ENCODE measurements at regions not wholly inside any gene's neighbourhood (a gene's known extent, or its start where the extent isn't known, plus 50 kb on each side); places are given as distances from the start of the nearest gene placed in this dataset.

- DNase-seq: no peak
- WGBS, 2 experiments (ENCODE audit: insufficient coverage in 1 of 2, insufficient read length in 1 of 2): 82% methylated on average over 5 of the region's 5 CpGs; no CpG with 5 or more reads in 1 of the 2 experiments
- no peak for TF ChIP-seq CTCF (conservative IDR thresholded peaks at IDR 0.05)
Observed at GRCh38 chr4:108303488-108304177, 134.9 kb upstream of the LEF1 start.

GRCh38 chr4:108301545-108302251 lies 133.0 kb upstream of the LEF1 start:
- Histone ChIP-seq H3K4me1 (ENCODE audit: control insufficient read depth, insufficient read depth, low read length) (no peaks in the 10 kb centered on the region), H3K36me3 (ENCODE audit: control insufficient read depth, insufficient read depth, low read length) (no peaks in the 10 kb centered on the region), H3K9me3 (ENCODE audit: control insufficient read depth, low read length) (no peaks in the 10 kb centered on the region), H3K9ac (ENCODE audit: extremely low read depth, low read length, poor library complexity, severe bottlenecking) (no peak overlapping the region), H3K4me3 (ENCODE audit: low read length) (no peak overlapping the region), H3K27ac (ENCODE audit: low read depth, low read length) (no peak overlapping the region), H3K27me3 (ENCODE audit: control insufficient read depth, insufficient read depth, low read length, poor library complexity, severe bottlenecking) (no peaks in the 10 kb centered on the region)
- Mint-ChIP-seq H3K27me3 (ENCODE audit: insufficient read depth) (no peaks in the 10 kb centered on the region), H3K4me3 (no peak overlapping the region), H3K27ac (peak overlapping the region; percentile 3), H3K4me1 (peaks cover 7% of the 10 kb centered on the region), H3K9me3 (peaks cover 13% of the 10 kb centered on the region), H3K36me3 (ENCODE audit: low read depth) (no peaks in the 10 kb centered on the region)
- DNase-seq: no peak
- no peak for TF ChIP-seq CTCF (conservative IDR thresholded peaks at IDR 0.05)
- WGBS, 2 experiments (ENCODE audit: insufficient coverage in 1 of 2, insufficient read length in 1 of 2): 48 to 56% methylated on average over 1 of the region's 1 CpG

More at GRCh38 chr4:108303488-108304177, 134.9 kb upstream of the LEF1 start:
- Histone ChIP-seq H3K36me3 (ENCODE audit: control insufficient read depth, insufficient read depth, low read length) (no peaks in the 10 kb centered on the region), H3K9ac (ENCODE audit: extremely low read depth, low read length, poor library complexity, severe bottlenecking) (no peak overlapping the region), H3K4me1 (ENCODE audit: control insufficient read depth, insufficient read depth, low read length) (no peaks in the 10 kb centered on the region), H3K9me3 (ENCODE audit: control insufficient read depth, low read length) (no peaks in the 10 kb centered on the region), H3K27ac (ENCODE audit: low read depth, low read length) (no peak overlapping the region), H3K4me3 (ENCODE audit: low read length) (no peak overlapping the region), H3K27me3 (ENCODE audit: control insufficient read depth, insufficient read depth, low read length, poor library complexity, severe bottlenecking) (no peaks in the 10 kb centered on the region)
- peaks cover 7% of the 10 kb centered on the region for H3K4me1 Mint-ChIP-seq
- no peaks in the 10 kb centered on the region for H3K36me3 Mint-ChIP-seq (ENCODE audit: low read depth)
- H3K27me3 Mint-ChIP-seq (ENCODE audit: insufficient read depth): no peaks in the 10 kb centered on the region
- no peak overlapping the region for H3K4me3 Mint-ChIP-seq
- no peak overlapping the region for H3K27ac Mint-ChIP-seq
- peaks cover 13% of the 10 kb centered on the region for H3K9me3 Mint-ChIP-seq

GRCh38 chr4:108297605-108298004 lies 128.9 kb upstream of the LEF1 start:
- H3K36me3 Mint-ChIP-seq (ENCODE audit: low read depth): no peaks in the 10 kb centered on the region
- Histone ChIP-seq H3K9ac (ENCODE audit: extremely low read depth, low read length, poor library complexity, severe bottlenecking) (no peak overlapping the region), H3K27ac (ENCODE audit: low read depth, low read length) (no peak overlapping the region), H3K36me3 (ENCODE audit: control insufficient read depth, insufficient read depth, low read length) (no peaks in the 10 kb centered on the region), H3K4me1 (ENCODE audit: control insufficient read depth, insufficient read depth, low read length) (no peaks in the 10 kb centered on the region), H3K9me3 (ENCODE audit: control insufficient read depth, low read length) (no peaks in the 10 kb centered on the region), H3K27me3 (ENCODE audit: control insufficient read depth, insufficient read depth, low read length, poor library complexity, severe bottlenecking) (no peaks in the 10 kb centered on the region), H3K4me3 (ENCODE audit: low read length) (no peak overlapping the region)
- DNase-seq: no peak
- H3K9me3 Mint-ChIP-seq: peaks cover 13% of the 10 kb centered on the region
- H3K27ac Mint-ChIP-seq: no peak overlapping the region
- no peaks in the 10 kb centered on the region for H3K27me3 Mint-ChIP-seq (ENCODE audit: insufficient read depth)
- WGBS, 2 experiments (ENCODE audit: insufficient coverage in 1 of 2, insufficient read length in 1 of 2): 97 to 100% methylated on average over 1 to 2 of the region's 2 CpGs
- no peak overlapping the region for H3K4me3 Mint-ChIP-seq
- no peak for TF ChIP-seq CTCF (conservative IDR thresholded peaks at IDR 0.05)
- H3K4me1 Mint-ChIP-seq: peaks cover 7% of the 10 kb centered on the region

All from endodermal cell (in vitro differentiated cells).